Stomach (tissue), 8 donors: ENCODE measurements at regions not wholly inside any gene's neighbourhood (a gene's known extent, or its start where the extent isn't known, plus 50 kb on each side); places are given as distances from the start of the nearest gene placed in this dataset.

Experiments
- DNase-seq, 2 donors: peaks; one replicate each; pipeline versions ENCODE4 v3.0.0 to v3.0.0-alpha.2; 2013 to 2019
- H3K27ac ChIP-seq, 5 donors: fragments of 200-600 bp in 4 of 5; sonication (generic) in 4 of 5; one replicate each; pipeline ENCODE4 v1.5.1; 2013 to 2019; ENCODE audit warnings: mild to moderate bottlenecking in 1 of 5, moderate library complexity in 1 of 5
- H3K27me3 ChIP-seq, 3 donors: fragments of 200-600 bp; sonication (generic); one replicate each; pipeline ENCODE4 v1.5.1; 2017 to 2019; ENCODE audit warnings: mixed run types in 1 of 3
- H3K36me3 ChIP-seq, 4 donors: fragments of 200-600 bp; sonication (generic); 1 replicate in 3 of 4; 2 replicates in 1 of 4; pipeline ENCODE4 v1.5.1; 2016 to 2019
- H3K4me1 ChIP-seq, 4 donors: fragments of 200-600 bp; sonication (generic); one replicate each; pipeline ENCODE4 v1.5.1; 2016 to 2019
- H3K4me3 ChIP-seq, 4 donors: fragments of 200-600 bp; sonication (generic) in 3 of 4; one replicate each; pipeline ENCODE4 v1.5.1; 2016 to 2019; ENCODE audit warnings: mild to moderate bottlenecking in 1 of 4
- H3K9me3 ChIP-seq, 4 donors: fragments of 200-600 bp; sonication (generic); one replicate each; pipeline ENCODE4 v1.5.1; 2016 to 2019
- EP300 ChIP-seq: sonication (generic); formaldehyde crosslinking; IDR thresholded peaks from one replicate; pipeline ENCODE4 v1.6.1; 2017; ENCODE audit warnings: antibody characterized with exemption
- POLR2A ChIP-seq, 4 donors: fragments of 450-650 bp; IDR thresholded peaks; one replicate each; pipeline ENCODE4 v1.6.1; 2016; ENCODE audit warnings: antibody characterized with exemption in 4 of 4, control low read depth in 2 of 4, mild to moderate bottlenecking in 1 of 4, moderate library complexity in 1 of 4
- POLR2AphosphoS5 ChIP-seq, 3 donors: sonication (generic); formaldehyde crosslinking; IDR thresholded peaks; one replicate each; pipeline ENCODE4 v1.6.1; 2016; ENCODE audit warnings: antibody characterized with exemption in 3 of 3
- WGBS, 5 donors: extraction: QIAGEN DNeasy Blood & Tissue Kit in 3 of 5; methylation state at CpG; one replicate each; pipeline versions ENCODE4 v1.1.5 to v1.1.7; 2013 to 2018; 5-methylcytosine and 5-hydroxymethylcytosine counted together
- intact Hi-C: fragments of 100-400 bp; cut with DNase I; formaldehyde crosslinking; loops from one replicate; pipeline ENCODE4 v1.15.1; 2023; ENCODE audit warnings: low total_unique reads
- TF ChIP-seq, protein P1 (sequence below), 7 experiments: fragments of 450-650 bp in 4 of 7; fragments of 200-600 bp in 3 of 7; sonication (generic) in 3 of 7; IDR thresholded peaks; one replicate each; pipeline ENCODE4 v1.5.1; 2016 to 2019; ENCODE audit warnings: antibody characterized with exemption in 7 of 7, control low read depth in 2 of 7, mild to moderate bottlenecking in 1 of 7
- donor health status: healthy with polysubstance abuse.
- donor health status: Bipolar disorder and iron deficiency.
- donor health status: healthy.

GRCh38 chr2:123207245-123207644 lies 817.8 kb upstream of the CNTNAP5 start:
- H3K9me3 ChIP-seq, result peaks cover 0 to 12% (median 0%) of the 10 kb centered on the region in 4 donors
- no peak for DNase-seq
- no peak overlapping the region for H3K27ac ChIP-seq
- WGBS, 5 donors, result 64 to 74% (median 68%) methylated on average over 2 of the region's 2 CpGs
- intact Hi-C loops, result no loop called here
- H3K36me3 ChIP-seq, result no peaks in the 10 kb centered on the region
- H3K4me3 ChIP-seq, result no peak overlapping the region
- TF ChIP-seq, protein P1, sequence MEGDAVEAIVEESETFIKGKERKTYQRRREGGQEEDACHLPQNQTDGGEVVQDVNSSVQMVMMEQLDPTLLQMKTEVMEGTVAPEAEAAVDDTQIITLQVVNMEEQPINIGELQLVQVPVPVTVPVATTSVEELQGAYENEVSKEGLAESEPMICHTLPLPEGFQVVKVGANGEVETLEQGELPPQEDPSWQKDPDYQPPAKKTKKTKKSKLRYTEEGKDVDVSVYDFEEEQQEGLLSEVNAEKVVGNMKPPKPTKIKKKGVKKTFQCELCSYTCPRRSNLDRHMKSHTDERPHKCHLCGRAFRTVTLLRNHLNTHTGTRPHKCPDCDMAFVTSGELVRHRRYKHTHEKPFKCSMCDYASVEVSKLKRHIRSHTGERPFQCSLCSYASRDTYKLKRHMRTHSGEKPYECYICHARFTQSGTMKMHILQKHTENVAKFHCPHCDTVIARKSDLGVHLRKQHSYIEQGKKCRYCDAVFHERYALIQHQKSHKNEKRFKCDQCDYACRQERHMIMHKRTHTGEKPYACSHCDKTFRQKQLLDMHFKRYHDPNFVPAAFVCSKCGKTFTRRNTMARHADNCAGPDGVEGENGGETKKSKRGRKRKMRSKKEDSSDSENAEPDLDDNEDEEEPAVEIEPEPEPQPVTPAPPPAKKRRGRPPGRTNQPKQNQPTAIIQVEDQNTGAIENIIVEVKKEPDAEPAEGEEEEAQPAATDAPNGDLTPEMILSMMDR (IDR thresholded peaks at IDR 0.05), result no peak
- TF ChIP-seq POLR2AphosphoS5 (IDR thresholded peaks at IDR 0.05), result no peak
- no peak for TF ChIP-seq POLR2A (IDR thresholded peaks at IDR 0.05)
- no peak for TF ChIP-seq EP300
- no peaks in the 10 kb centered on the region for H3K4me1 ChIP-seq
- H3K27me3 ChIP-seq, result no peaks in the 10 kb centered on the region

DNA sequence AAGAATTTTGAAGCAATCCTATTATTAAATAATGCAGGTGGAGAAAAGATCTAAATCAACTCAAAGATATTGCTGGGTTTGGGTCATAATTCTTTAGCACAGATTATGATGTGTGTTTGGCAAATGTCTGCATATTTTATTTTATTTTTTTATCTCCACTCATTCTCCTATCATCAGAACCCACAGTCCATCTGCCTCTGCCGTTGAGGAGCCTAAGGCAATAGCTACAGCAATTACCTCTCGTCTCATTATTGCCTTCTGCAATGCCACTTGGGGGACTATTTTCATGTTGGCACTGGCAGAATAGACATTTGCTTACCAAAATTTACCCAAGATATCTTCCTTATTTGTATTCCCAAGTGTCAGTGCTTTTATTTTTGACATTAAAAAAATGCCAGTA lies 815.9 kb upstream of the CNTNAP5 start:
- 78 to 86% (median 83%) methylated on average over 2 of the region's 2 CpGs for WGBS, 5 donors
- intact Hi-C loops, result no loop called here
- DNase-seq, result no peak
- H3K36me3 ChIP-seq, result no peaks in the 10 kb centered on the region
- H3K27ac ChIP-seq, result no peak overlapping the region
- TF ChIP-seq EP300 (no peak), POLR2A (IDR thresholded peaks at IDR 0.05) (no peak), POLR2AphosphoS5 (IDR thresholded peaks at IDR 0.05) (no peak)
- TF ChIP-seq, protein P1 (IDR thresholded peaks at IDR 0.05), result no peak
- no peak overlapping the region for H3K4me3 ChIP-seq
- no peaks in the 10 kb centered on the region for H3K27me3 ChIP-seq
- peaks cover 0 to 5% (median 0%) of the 10 kb centered on the region in 4 donors for H3K9me3 ChIP-seq
- no peaks in the 10 kb centered on the region for H3K4me1 ChIP-seq

DNA sequence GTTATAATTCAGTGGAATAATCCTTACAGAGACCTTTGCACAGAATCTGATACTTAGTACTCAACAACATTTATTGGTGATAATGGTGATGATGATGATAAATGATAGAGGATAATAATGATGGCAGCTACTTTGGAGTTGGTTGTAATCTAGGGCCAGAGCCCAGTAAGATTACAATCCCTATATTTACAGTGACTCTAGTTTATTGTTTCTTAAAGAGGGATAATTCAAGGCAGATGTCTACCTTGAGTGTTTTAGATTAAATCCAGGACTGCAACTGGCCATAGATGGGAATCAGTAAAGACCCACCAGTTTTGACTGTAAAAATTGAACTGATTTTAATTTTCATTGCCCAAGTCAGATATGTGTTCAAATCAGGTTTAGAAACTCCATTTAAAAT lies 813.9 kb upstream of the CNTNAP5 start:
- intact Hi-C loops, result no loop called here
- no peaks in the 10 kb centered on the region for H3K9me3 ChIP-seq
- no peak overlapping the region for H3K4me3 ChIP-seq
- DNase-seq, result no peak
- H3K27ac ChIP-seq, result no peak overlapping the region
- no peaks in the 10 kb centered on the region for H3K4me1 ChIP-seq
- no peaks in the 10 kb centered on the region for H3K36me3 ChIP-seq
- no peaks in the 10 kb centered on the region for H3K27me3 ChIP-seq
- TF ChIP-seq POLR2A (IDR thresholded peaks at IDR 0.05) (no peak), EP300 (no peak), POLR2AphosphoS5 (IDR thresholded peaks at IDR 0.05) (no peak)
- TF ChIP-seq, protein P1 (IDR thresholded peaks at IDR 0.05), result no peak

DNA sequence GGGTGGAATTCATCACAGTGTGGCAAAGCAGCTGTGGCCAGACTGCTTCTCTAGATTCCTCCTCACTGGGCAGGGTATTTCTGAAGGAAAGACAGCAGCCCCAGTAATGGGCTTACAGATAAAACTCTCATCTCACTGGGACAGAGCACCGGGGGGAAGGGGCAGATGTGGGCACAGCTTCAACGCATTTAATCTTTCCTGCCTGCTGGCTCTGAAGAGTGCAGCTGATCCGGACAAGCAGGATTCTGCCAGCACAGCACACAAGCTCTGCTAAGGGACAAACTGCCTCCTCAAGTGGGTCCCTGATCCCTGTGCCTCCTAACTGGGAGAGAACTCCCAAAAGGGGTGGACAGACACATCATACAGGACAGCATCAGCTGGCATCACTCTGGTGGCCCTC lies 779.9 kb upstream of the CNTNAP5 start:
- Histone ChIP-seq H3K9me3 (peaks cover 0 to 33% (median 10%) of the 10 kb centered on the region in 4 donors), H3K36me3 (no peaks in the 10 kb centered on the region), H3K27me3 (no peaks in the 10 kb centered on the region), H3K4me3 (no peak overlapping the region), H3K4me1 (no peaks in the 10 kb centered on the region), H3K27ac (no peak overlapping the region)
- DNase-seq, result no peak
- no peak for TF ChIP-seq POLR2AphosphoS5 (IDR thresholded peaks at IDR 0.05)
- TF ChIP-seq POLR2A (IDR thresholded peaks at IDR 0.05), result no peak
- no peak for TF ChIP-seq EP300
- TF ChIP-seq, protein P1 (IDR thresholded peaks at IDR 0.05), result no peak
- intact Hi-C loops, result no loop called here
- WGBS, 5 donors, result 80 to 83% (median 81%) methylated on average over 2 to 3 of the region's 3 CpGs
